ENCODE measurements at regions not wholly inside any gene's neighbourhood (a gene's known extent, or its start where the extent isn't known, plus 50 kb on each side); places are given as distances from the start of the nearest gene placed in this dataset.
"Not testable (repeated sequence)": the region's sequence is repeated elsewhere in the genome, so short reads cannot be mapped to it uniquely, and the experiment has no call there.

DNA sequence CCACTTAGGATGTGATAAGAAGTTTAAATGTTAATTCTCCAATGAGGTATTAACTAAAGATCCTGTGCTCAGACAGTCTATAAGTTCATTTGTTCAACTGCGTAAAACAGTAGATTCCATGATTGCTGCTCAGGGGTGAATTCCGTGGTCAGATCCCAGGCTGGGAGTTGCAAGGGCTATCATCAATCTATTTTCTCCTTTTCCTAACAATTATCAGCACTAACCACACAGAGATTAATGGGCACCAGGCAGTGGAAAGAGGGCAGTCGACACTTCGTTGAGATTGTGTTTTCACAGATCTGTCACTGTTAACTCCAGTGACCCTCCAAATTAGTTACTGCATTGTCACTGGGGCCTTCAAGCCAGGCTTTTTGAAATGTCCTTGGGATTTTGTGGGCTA, 154.1 kb upstream of the SPRED2 start:
- DNase-seq: no peak

GRCh38 chr2:65583061-65583460, 150.7 kb upstream of the SPRED2 start:
- no peak for DNase-seq

GRCh38 chr2:65582364-65582763, 150.0 kb upstream of the SPRED2 start:
- no peak for DNase-seq

- DNase-seq: no peak
Measured at GRCh38 chr2:65580824-65581223, 148.4 kb upstream of the SPRED2 start.

- no peak for DNase-seq
Measured at GRCh38 chr2:65579506-65580235, 147.3 kb upstream of the SPRED2 start.

DNA sequence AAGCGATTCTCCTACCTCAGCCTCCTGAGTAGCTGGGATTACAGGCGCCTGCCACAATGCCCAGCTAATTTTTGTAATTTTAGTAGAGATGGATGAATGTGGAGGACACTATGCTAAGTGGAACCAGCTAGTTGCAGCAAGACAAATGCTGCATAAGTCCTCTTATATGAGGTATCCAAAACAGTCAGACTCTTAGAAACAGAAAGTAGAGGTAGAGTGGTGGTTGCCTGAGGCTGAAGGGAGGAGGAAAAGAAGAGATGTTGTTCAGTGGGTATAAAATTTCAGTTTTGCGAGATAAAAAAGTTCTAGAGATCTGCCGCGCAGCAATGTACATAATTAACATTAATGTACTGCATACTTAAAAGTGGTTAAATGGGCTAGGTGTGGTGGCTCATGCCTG, 145.3 kb upstream of the SPRED2 start:
- DNase-seq: no peak

DNA sequence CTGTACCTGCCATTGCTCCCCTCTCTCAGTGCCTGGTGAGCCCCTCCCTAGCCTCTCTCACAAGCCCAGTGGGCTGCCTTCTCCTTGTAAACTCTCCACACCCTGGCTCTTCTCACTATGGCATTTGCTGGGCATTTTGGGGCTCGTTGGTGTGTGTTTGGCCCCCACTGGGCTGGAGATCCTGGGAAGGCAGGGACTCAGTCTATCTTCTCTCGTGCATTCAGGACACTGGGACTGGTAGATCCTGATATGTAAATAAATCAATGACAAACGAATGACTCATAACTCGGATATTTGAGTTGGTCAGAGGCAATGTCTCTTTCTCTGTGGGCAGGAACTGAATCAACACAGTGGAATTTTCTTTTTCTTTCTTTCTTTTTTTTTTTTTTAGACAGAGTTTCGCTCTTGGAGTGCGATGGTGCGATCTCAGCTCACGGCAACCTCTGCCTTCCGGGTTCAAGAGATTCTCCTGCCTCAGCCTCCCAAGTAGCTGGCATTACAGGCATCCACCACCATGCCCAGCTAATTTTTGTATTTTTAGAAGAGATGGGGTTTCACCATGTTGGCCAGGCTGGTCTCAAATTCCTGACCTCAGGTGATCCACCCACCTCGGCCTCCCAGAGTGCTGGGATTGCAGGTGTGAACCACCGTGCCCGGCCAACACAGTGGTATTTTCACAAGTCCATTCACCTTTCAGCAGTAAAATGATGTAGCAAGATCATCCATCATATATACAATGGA, 144.6 kb upstream of the SPRED2 start:
- DNase-seq: no peak

- no peak for DNase-seq
Measured at GRCh38 chr2:65576278-65576677, 143.9 kb upstream of the SPRED2 start.

DNA sequence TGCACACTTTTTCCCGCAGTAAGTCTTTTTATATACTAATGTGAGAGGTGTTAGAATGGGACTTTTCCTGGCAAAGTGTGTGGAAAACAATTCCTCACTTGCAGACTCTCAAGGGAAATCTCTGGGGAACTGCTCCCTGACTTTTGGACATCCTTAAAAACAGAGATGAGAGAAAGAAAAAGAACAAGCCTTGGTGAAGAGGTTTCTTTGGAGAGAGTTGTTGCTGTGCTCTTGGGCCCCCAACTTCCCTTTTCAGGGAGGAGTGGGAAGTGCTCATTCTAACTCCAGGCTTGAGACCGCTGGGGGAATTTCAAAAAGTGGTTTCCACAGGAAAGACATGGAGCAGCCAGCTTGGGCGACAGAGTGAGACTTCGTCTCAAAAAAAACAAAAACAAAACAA, 142.6 kb upstream of the SPRED2 start:
- no peak for DNase-seq

GRCh38 chr2:65568656-65569440, 136.4 kb upstream of the SPRED2 start:
- DNase-seq: not testable (repeated sequence)

GRCh38 chr2:65566617-65567016, 134.2 kb upstream of the SPRED2 start:
- DNase-seq: no peak

- DNase-seq: no peak
Measured at GRCh38 chr2:65565681-65566080, 133.3 kb upstream of the SPRED2 start.

GRCh38 chr2:65564299-65564698, 131.9 kb upstream of the SPRED2 start:
- DNase-seq: no peak

DNA sequence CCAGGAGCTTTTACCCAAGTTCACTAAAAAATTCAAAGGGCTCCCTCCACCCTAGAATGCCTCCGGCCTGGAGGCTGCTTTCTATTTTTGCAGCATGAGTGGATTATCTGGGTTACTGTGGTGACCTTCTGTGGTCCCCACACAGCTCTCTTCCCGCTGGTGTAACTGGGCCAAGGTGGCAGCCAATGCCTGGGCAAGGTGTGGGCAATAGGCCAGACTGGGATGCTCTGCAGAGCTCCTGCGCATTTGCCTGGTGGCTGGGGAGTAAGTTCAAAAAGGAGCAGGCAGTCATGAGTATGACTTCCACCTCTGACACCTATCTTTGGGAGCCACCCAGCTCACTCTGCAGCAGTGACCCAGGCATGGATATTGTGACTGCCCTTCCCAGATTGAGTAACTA, 130.5 kb upstream of the SPRED2 start:
- DNase-seq: no peak

DNA sequence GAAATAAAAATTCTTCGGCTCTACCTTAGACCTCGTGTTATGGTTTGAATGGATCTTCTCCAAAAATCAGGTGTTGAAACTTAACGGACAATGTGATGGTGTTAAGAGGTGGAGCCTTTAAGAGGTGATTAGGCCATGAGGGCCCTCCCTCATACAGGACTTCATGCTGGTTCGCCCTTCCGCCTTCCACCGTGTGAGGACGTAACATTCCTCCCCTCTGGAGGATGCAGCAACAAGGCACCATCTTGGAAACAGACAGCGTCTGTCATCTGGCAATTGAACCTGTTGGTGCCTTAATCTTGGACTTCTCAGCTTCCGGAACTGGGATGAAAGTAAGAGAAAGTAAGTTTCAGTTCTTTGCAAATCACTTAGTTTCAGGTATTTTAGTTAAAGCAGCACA, 126.3 kb upstream of the SPRED2 start:
- no peak for DNase-seq

DNA sequence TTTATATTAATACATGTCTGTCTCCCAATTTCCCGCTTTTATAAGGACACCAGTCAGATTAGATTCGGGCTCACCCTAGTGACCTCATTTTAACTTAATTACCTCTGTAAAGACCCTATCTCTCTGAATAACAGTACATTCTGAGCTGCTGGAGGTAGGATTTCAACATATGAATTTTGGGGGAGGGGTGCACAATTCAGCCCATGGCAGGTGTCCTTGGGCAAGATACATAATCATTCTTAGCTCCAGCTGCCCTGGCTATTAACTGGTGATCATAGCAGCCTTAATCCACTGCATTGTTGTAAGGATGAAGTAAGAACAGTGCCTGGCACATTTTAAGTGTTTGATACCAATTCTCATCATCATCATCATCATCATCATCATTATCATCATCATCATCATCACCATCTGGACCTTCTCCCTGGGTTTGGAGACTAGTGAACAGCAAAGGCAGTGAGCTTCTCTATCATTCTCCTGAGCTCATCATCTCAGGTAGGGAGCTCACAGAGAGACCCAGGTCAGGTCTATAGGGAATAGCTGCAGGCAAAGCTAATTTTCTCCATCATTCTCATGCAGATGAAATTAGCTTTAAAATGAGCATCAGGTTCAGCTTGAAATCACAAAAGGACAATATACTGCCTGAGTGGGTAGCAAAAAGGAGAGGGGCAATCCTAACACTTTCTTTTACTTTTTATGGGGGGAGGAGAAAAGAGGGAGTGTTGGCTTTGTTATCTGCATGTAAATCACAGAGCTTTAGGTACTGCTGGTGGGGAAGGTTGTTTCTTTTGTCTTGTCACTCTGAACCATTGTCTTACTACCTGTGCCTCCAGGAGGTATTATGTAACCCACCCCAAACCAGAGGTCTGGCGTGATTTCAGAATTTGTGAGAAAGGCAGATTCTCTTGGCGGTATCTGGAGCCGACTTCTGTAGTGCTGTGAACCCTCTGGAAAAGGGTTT, 125.5 kb upstream of the SPRED2 start:
- no peak for DNase-seq

GRCh38 chr2:65554765-65555591, 122.6 kb upstream of the SPRED2 start:
- no peak for DNase-seq

GRCh38 chr2:65553504-65554074, 121.2 kb upstream of the SPRED2 start:
- no peak for DNase-seq

DNA sequence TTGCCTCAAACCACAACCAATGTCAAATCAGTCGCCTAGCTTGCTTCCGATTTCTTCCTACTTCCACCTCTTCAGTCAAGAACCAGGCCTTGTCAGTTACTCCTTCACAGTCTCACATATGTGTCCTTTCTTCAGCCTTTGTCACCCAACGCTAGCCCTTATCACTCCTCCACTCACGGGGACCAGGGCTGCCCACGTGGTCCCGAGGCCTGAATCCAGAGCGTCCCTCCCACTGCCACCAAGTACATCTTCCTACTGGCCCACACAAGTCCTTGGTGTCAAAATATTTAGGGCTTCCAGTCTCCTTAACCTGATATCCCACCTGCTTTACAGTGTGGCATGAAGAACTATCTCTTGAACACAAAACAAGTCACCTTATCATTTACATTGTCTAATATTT, 119.1 kb upstream of the SPRED2 start:
- no peak for DNase-seq

DNA sequence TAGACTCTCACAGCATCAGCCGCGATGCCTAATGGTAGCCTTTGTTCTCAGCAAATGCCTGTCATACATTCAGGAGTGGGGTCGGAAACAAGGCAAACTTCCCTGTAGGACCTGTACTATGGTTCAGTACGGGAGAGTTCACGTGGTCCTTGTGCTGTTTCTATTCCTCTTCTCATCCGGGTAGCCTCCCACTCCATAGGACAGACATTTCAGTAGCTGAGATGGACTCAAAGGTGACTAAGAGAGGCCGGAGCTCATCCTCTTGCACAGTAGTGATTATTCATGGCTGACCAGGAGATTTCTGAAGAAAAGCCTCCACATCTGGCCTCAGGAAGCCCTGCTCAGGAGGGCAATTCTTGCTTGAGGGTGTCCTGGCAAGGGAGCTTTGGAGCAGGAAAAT, 117.8 kb upstream of the SPRED2 start:
- DNase-seq: no peak

- DNase-seq: no peak
Measured at GRCh38 chr2:65549631-65550030, 117.2 kb upstream of the SPRED2 start.
